ENCODE measurements at regions not wholly inside any gene's neighbourhood (a gene's known extent, or its start where the extent isn't known, plus 50 kb on each side); places are given as distances from the start of the nearest gene placed in this dataset.

- DNase-seq = no peak
Observed at GRCh38 chr12:17528394-17528793, 561.6 kb downstream of the RERGL start.

- DNase-seq = no peak
Observed at GRCh38 chr12:17527021-17527420, 563.0 kb downstream of the RERGL start.

- no peak for DNase-seq
Observed at GRCh38 chr12:17511369-17511768, 578.6 kb downstream of the RERGL start.

- DNase-seq = no peak
Observed at GRCh38 chr12:17507336-17507735, 582.7 kb downstream of the RERGL start.

GRCh38 chr12:17503742-17504141, 586.3 kb downstream of the RERGL start:
- no peak for DNase-seq

- no peak for DNase-seq
Observed at GRCh38 chr12:17489452-17489851, 600.5 kb downstream of the RERGL start.

GRCh38 chr12:17478908-17479673, 610.9 kb downstream of the RERGL start:
- DNase-seq = no peak

- DNase-seq = no peak
Observed at GRCh38 chr12:17470460-17470859, 619.5 kb downstream of the RERGL start.

- no peak for DNase-seq
Observed at GRCh38 chr12:17459214-17459613, 630.8 kb downstream of the RERGL start.

- DNase-seq = no peak
Observed at GRCh38 chr12:17456486-17456885, 633.5 kb downstream of the RERGL start.

GRCh38 chr12:17438141-17438540, 651.9 kb downstream of the RERGL start:
- DNase-seq = no peak

GRCh38 chr12:17416748-17417147, 673.2 kb downstream of the RERGL start:
- no peak for DNase-seq

- DNase-seq = no peak
Observed at GRCh38 chr12:17414596-17414995, 675.4 kb downstream of the RERGL start.

GRCh38 chr12:17411662-17412061, 678.3 kb downstream of the RERGL start:
- DNase-seq = no peak

GRCh38 chr12:17388679-17389078, 701.3 kb downstream of the RERGL start:
- DNase-seq = no peak

- no peak for DNase-seq
Observed at GRCh38 chr12:17383321-17383720, 706.7 kb downstream of the RERGL start.

GRCh38 chr12:17381211-17381610, 708.8 kb downstream of the RERGL start:
- DNase-seq = no peak

GRCh38 chr12:17372508-17372907, 717.5 kb downstream of the RERGL start:
- DNase-seq = no peak

GRCh38 chr12:17371491-17372215, 718.3 kb downstream of the RERGL start:
- DNase-seq = no peak

GRCh38 chr12:17370621-17371020, 719.4 kb downstream of the RERGL start:
- no peak for DNase-seq

- no peak for DNase-seq
Observed at GRCh38 chr12:17369556-17369955, 720.4 kb downstream of the RERGL start.

GRCh38 chr12:17361224-17361623, 728.8 kb downstream of the RERGL start:
- no peak for DNase-seq

GRCh38 chr12:17358835-17359234, 731.2 kb downstream of the RERGL start:
- no peak for DNase-seq

GRCh38 chr12:17357396-17357795, 732.6 kb downstream of the RERGL start:
- no peak for DNase-seq

- no peak for DNase-seq
Observed at GRCh38 chr12:17352164-17352563, 737.8 kb downstream of the RERGL start.
